HepG2 (cell line): ENCODE measurements at regions not wholly inside any gene's neighbourhood (a gene's known extent, or its start where the extent isn't known, plus 50 kb on each side); places are given as distances from the start of the nearest gene placed in this dataset.

Experiments used
- ATAC-seq: fragments of 200-7000 bp; cut with Tn5 transposase; 3 replicates; pipeline ENCODE4 v1.9.1; 2020; ENCODE audit warnings: mild to moderate bottlenecking, moderate library complexity
- BruUV-seq: library from RNA; stranded (reverse); fragments of 400-500 nt; replicated peaks from 2 replicates; lab custom pipeline; 2021; lab: Mats Ljungman, UMichigan
- CTCF ChIA-PET: fragments of 300-600 bp; formaldehyde crosslinking; extraction: SDS; loops from one replicate; lab custom pipeline; 2021; ENCODE audit warnings: low total read pairs, inconsistent platforms, low intra/inter-chr PET ratio; lab: Yijun Ruan, JAX
- POLR2A ChIA-PET: fragments of 350-600 bp; sonication (Branson Sonifier 250); formaldehyde crosslinking; loops from one replicate; lab custom pipeline; 2020; ENCODE audit warnings: antibody characterized with exemption, inconsistent platforms; lab: Yijun Ruan, JAX
- DNase-seq: peaks from one replicate; pipeline ENCODE4 v3.0.0-alpha.2; 2015; ENCODE audit warnings: low spot score
- FAIRE-seq: peaks from 3 replicates; lab custom pipeline; 2011; peaks lifted over from hg19 to GRCh38; lab: Jason Lieb, UNC
- H2AFZ ChIP-seq: one replicate; pipeline ENCODE4 v1.6.1; 2011; ENCODE audit warnings: low read length, inconsistent platforms
- H3K27ac ChIP-seq: fragments of 300-600 bp; 3 replicates; pipeline ENCODE4 v1.8.0; 2011; ENCODE audit warnings: mixed run types, mild to moderate bottlenecking, mixed read lengths, low read length, inconsistent platforms; ENCODE audit not compliant: insufficient read depth; ENCODE audit errors: extremely low read length
- H3K27me3 ChIP-seq, 2 experiments: fragments of 200-600 bp in 1 of 2; 2 replicates in 1 of 2; 3 replicates in 1 of 2; pipeline versions ENCODE4 v1.6.0 to v1.8.0; 2011; ENCODE audit warnings: low read length in 2 of 2, mild to moderate bottlenecking in 2 of 2, moderate library complexity in 2 of 2, inconsistent platforms in 1 of 2; ENCODE audit not compliant: insufficient read depth in 2 of 2, control insufficient read depth in 1 of 2
- H3K36me3 ChIP-seq, 2 experiments: fragments of 200-600 bp in 1 of 2; replicated peaks in 1 of 2; 2 replicates in 1 of 2; 3 replicates in 1 of 2; pipeline versions ENCODE4 v1.5.1 to v1.8.0; 2011; ENCODE audit warnings: low read length in 2 of 2, inconsistent platforms in 1 of 2; ENCODE audit not compliant: insufficient read depth in 2 of 2, control insufficient read depth in 1 of 2
- H3K4me1 ChIP-seq: 2 replicates; pipeline ENCODE4 v1.5.1; 2012; ENCODE audit warnings: low read length, inconsistent platforms; ENCODE audit not compliant: insufficient read depth
- H3K4me2 ChIP-seq: 2 replicates; pipeline ENCODE4 v1.6.0; 2011; ENCODE audit warnings: low read depth, low read length, inconsistent platforms
- H3K4me3 ChIP-seq, 3 experiments: fragments of 200-600 bp in 1 of 3; sonication (generic), shearing (Covaris generic) in 1 of 3; replicated peaks in 1 of 3; 2 replicates each; pipeline ENCODE4 v1.5.1; 2011 to 2016; ENCODE audit warnings: low read length in 3 of 3, inconsistent platforms in 2 of 3, low read depth in 2 of 3, mild to moderate bottlenecking in 2 of 3, control low read depth in 1 of 3, mixed read lengths in 1 of 3; ENCODE audit not compliant: insufficient read depth in 1 of 3
- H3K79me2 ChIP-seq: one replicate; pipeline ENCODE4 v1.6.1; 2011; ENCODE audit warnings: low read length, inconsistent platforms; ENCODE audit not compliant: insufficient read depth
- H3K9ac ChIP-seq: 2 replicates; pipeline ENCODE4 v1.6.0; 2011; ENCODE audit warnings: mild to moderate bottlenecking, low read depth, low read length, inconsistent platforms; ENCODE audit not compliant: insufficient read depth
- H3K9me3 ChIP-seq: 2 replicates; pipeline ENCODE4 v1.5.1; 2012; ENCODE audit warnings: mild to moderate bottlenecking, low read length
- H4K20me1 ChIP-seq: 2 replicates; pipeline ENCODE4 v1.6.0; 2011; ENCODE audit warnings: inconsistent platforms, mild to moderate bottlenecking, low read length, moderate library complexity; ENCODE audit not compliant: insufficient read depth
- MBD4 ChIP-seq: IDR thresholded peaks from 2 replicates; pipeline ENCODE4 v1.6.1; 2012; ENCODE audit warnings: low read length, inconsistent platforms, borderline replicate concordance
- MXD3 ChIP-seq: IDR thresholded peaks from 2 replicates; pipeline ENCODE4 v1.6.1; 2016; ENCODE audit warnings: mild to moderate bottlenecking, missing biosample characterization, missing genetic modification reagents
- NFAT5 ChIP-seq: sonication (generic); formaldehyde crosslinking; IDR thresholded peaks from 2 replicates; pipeline ENCODE4 v1.4.0; 2020; ENCODE audit warnings: missing genetic modification reagents
- ZNF282 ChIP-seq: fragments of 450-650 bp; IDR thresholded peaks from 2 replicates; pipeline ENCODE4 v1.6.1; 2018; ENCODE audit not compliant: partially characterized antibody
- ZNF292 ChIP-seq: sonication (generic); formaldehyde crosslinking; IDR thresholded peaks from 2 replicates; pipeline ENCODE4 v1.8.1; 2022; ENCODE audit warnings: mild to moderate bottlenecking, low read depth, missing genetic modification reagents, borderline replicate concordance
- ZNF367 ChIP-seq: sonication (generic); formaldehyde crosslinking; IDR thresholded peaks from 2 replicates; pipeline ENCODE4 v1.4.0; 2020; ENCODE audit warnings: missing genetic modification reagents, borderline replicate concordance
- ZNF407 ChIP-seq: sonication (generic); formaldehyde crosslinking; IDR thresholded peaks from one replicate; pipeline ENCODE4 v1.5.1; 2020; ENCODE audit warnings: mild to moderate bottlenecking, missing genetic modification reagents; ENCODE audit errors: not compliant biosample characterization
- ZNF432 ChIP-seq: sonication (generic); formaldehyde crosslinking; IDR thresholded peaks from 2 replicates; pipeline ENCODE4 v1.5.0; 2020; ENCODE audit warnings: missing genetic modification reagents, mild to moderate bottlenecking, borderline replicate concordance
- ZNF607 ChIP-seq: sonication (generic); formaldehyde crosslinking; IDR thresholded peaks from 2 replicates; pipeline ENCODE4 v1.5.1; 2020; ENCODE audit warnings: missing genetic modification reagents, mild to moderate bottlenecking, borderline replicate concordance
- ZNF660 ChIP-seq: sonication (generic); formaldehyde crosslinking; IDR thresholded peaks from 2 replicates; pipeline ENCODE4 v1.5.1; 2020; ENCODE audit warnings: mild to moderate bottlenecking, low read depth, missing genetic modification reagents, borderline replicate concordance
- WGBS: methylation state at CpG from one replicate; pipeline ENCODE4 v1.1.6; 2017; ENCODE audit warnings: low lambda C conversion rate; 5-methylcytosine and 5-hydroxymethylcytosine counted together
- in situ Hi-C: cut with HindIII; loops from 2 replicates; pipeline ENCODE4 v1.10.0; 2017; ENCODE audit warnings: low pct_unique_long_range_greater_than_20kb; ENCODE audit not compliant: extremely low pct_ligation_motif_present
- intact Hi-C: fragments of 100-400 bp; cut with micrococcal nuclease; formaldehyde crosslinking; loops from one replicate; pipeline ENCODE4 v1.10.0; 2022; ENCODE audit not compliant: unreplicated experiment

- TF ChIP-seq NFAT5: no peak
- TF ChIP-seq MXD3 (CRISPR knock-in tag): no peak
These were observed 298.4 kb upstream of the MMADHC start (continued) for GRCh38 chr2:149885946-149886345.

GRCh38 chr2:149885468-149885867 is 297.9 kb upstream of the MMADHC start:
- no peak for FAIRE-seq
- no peak overlapping the region for H2AFZ ChIP-seq
- CTCF ChIA-PET: no interaction called here
- POLR2A ChIA-PET: no interaction called here
- WGBS: 7% methylated on average over 2 of the region's 2 CpGs
- H3K27me3 ChIP-seq: no peaks in the 10 kb centered on the region
- H3K4me1 ChIP-seq: no peaks in the 10 kb centered on the region
- no peaks in the 10 kb centered on the region for H4K20me1 ChIP-seq
- no peak overlapping the region for H3K27ac ChIP-seq
- intact Hi-C loops (no loop called here), in situ Hi-C loops (no loop called here)
- peaks cover 35% of the 10 kb centered on the region for H3K9me3 ChIP-seq
- no peak overlapping the region for H3K4me3 ChIP-seq
- H3K4me2 ChIP-seq: no peak overlapping the region
- ATAC-seq: no peak
- H3K79me2 ChIP-seq: no peaks in the 10 kb centered on the region
- no peak overlapping the region for H3K9ac ChIP-seq
- BruUV-seq: no TSS peak
- no peak for DNase-seq
- no peaks in the 10 kb centered on the region for H3K36me3 ChIP-seq
- TF ChIP-seq ZNF282 (no peak), ZNF292 (CRISPR knock-in tag) (no peak), ZNF607 (no peak), ZNF367 (no peak), ZNF432 (CRISPR knock-in tag) (no peak), MBD4 (no peak), ZNF660 (no peak), ZNF407 (CRISPR knock-in tag) (no peak)
